GM12872 (cell line): ENCODE measurements at regions not wholly inside any gene's neighbourhood (a gene's known extent, or its start where the extent isn't known, plus 50 kb on each side); places are given as distances from the start of the nearest gene placed in this dataset.

Source experiments
- CTCF ChIP-seq: IDR thresholded peaks from 3 replicates; pipeline ENCODE4 v1.5.1; 2011; ENCODE audit warnings: low read depth, mild to moderate bottlenecking, low read length, moderate library complexity; ENCODE audit not compliant: insufficient read depth

DNA sequence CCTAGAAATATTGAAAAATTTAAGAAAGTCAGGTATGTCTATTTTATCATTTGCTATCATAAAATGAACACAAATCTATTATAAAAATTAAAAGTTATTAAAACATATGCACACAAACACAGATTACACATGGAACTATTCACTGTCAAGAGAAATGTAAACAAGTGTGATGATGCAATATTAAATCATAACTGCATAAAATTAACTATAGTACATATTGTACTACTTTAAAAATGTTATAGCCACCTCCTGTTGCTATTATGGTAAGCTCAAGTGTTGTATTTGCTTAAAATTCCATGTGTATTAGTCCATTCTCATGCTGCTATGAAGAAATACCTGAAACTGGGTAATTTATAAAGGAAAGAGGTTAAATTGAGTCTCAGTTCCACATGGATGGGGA is 54.7 kb upstream of the CMC1 start:
- no peak for TF ChIP-seq CTCF

DNA sequence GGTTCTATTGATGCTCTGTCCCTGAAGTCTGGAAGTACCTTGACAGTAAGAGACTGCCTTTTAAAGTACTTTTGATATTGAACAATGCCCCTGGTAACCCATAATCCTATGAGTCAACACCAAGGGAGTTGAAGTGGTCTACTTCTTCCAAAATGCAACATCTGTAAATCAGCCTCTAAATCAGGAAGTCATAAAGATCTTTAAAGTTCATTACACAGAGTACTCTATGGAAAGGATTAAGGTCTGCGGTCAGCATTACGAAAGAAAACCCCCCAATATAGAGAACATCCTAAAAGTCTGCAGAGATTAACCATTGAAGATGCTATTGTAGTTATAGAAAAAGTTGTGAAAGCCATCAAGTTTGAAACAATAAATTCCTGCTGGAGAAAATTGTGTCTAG is 52.7 kb upstream of the CMC1 start:
- no peak for TF ChIP-seq CTCF

DNA sequence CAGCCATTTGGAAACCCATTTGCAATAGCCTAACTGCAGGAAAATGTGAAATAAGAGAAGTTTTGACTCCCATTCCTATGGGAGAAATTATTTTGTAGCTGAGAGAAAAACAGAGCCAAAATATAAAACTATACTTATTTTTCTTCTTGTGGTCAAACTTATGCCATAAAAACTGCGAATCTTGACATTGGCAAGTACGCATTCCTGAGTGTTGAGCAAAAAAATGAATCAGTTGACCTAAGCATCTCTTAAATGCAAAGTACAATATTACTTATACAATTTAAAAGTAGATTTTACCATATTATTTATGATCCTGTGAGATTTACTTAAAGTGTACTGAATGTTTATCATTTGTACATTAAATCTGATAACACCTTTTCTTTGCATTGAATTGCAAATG is 50.1 kb upstream of the CMC1 start:
- no peak for TF ChIP-seq CTCF
